BLaER1 treated with 17β-estradiol and CSF1 and Interleukin-3, amounts not matched to agents 10 nM and 100 nM (cell line): ENCODE measurements at regions not wholly inside any gene's neighbourhood (a gene's known extent, or its start where the extent isn't known, plus 50 kb on each side); places are given as distances from the start of the nearest gene placed in this dataset.
"Not testable (repeated sequence)": the region's sequence is repeated elsewhere in the genome, so short reads cannot be mapped to it uniquely, and the experiment has no call there.

Experiments
- H3K27ac ChIP-seq, 11 experiments: shearing (Covaris generic); formaldehyde crosslinking; 2 replicates each; pipeline ENCODE4 v1.8.1; 2022
- H3K27me3 ChIP-seq, 11 experiments: shearing (Covaris generic); formaldehyde crosslinking; 2 replicates each; pipeline ENCODE4 v1.8.1; 2022
- H3K36me3 ChIP-seq, 11 experiments: shearing (Covaris generic); formaldehyde crosslinking; 2 replicates each; pipeline ENCODE4 v1.8.1; 2022
- H3K4me1 ChIP-seq, 10 experiments: shearing (Covaris generic); formaldehyde crosslinking; 2 replicates each; pipeline ENCODE4 v1.8.1; 2022
- H3K4me2 ChIP-seq, 11 experiments: shearing (Covaris generic); formaldehyde crosslinking; 2 replicates each; pipeline ENCODE4 v1.8.1; 2022
- H3K4me3 ChIP-seq, 10 experiments: shearing (Covaris generic); formaldehyde crosslinking; 2 replicates each; pipeline ENCODE4 v1.8.1; 2022
- H3K9ac ChIP-seq, 11 experiments: shearing (Covaris generic); formaldehyde crosslinking; 2 replicates each; pipeline ENCODE4 v1.8.1; 2022
- H3K9me3 ChIP-seq, 11 experiments: shearing (Covaris generic); formaldehyde crosslinking; replicated peaks in 1 of 11; 2 replicates each; pipeline ENCODE4 v1.8.1; 2022
- H4K20me1 ChIP-seq, 11 experiments: shearing (Covaris generic); formaldehyde crosslinking; 2 replicates each; pipeline ENCODE4 v1.8.1; 2022
- Cebpa-rat ChIP-seq, 11 experiments: shearing (Covaris generic); IDR thresholded peaks; 2 replicates each; pipeline ENCODE4 v1.8.1; 2022

- no peak overlapping the region for H3K4me3 ChIP-seq
- H3K9ac ChIP-seq, result peak overlapping the region in 3 of 11 experiments; percentile 52 to 62 (median 53); a peak in 7 of 22 replicates
- H3K36me3 ChIP-seq, result peaks cover 0 to 5% (median 0%) of the 10 kb centered on the region in 11 experiments; a peak in 1 of 22 replicates
- no peaks in the 10 kb centered on the region for H3K27me3 ChIP-seq
- peak in 8 of 11 experiments; percentile 21 to 83 (median 76); a peak in 10 of 22 replicates for TF ChIP-seq Cebpa-rat (IDR thresholded peaks at IDR 0.05)
- peak overlapping the region in 7 of 11 experiments; percentile 51 to 88 (median 71); a peak in 12 of 22 replicates for H3K27ac ChIP-seq
- H3K9me3 ChIP-seq, result peaks cover 0 to 16% (median 3%) of the 10 kb centered on the region in 11 experiments; a peak in 8 of 22 replicates
- no peaks in the 10 kb centered on the region for H4K20me1 ChIP-seq
- peak overlapping the region in 8 of 11 experiments; percentile 11 to 78 (median 50); a peak in 12 of 22 replicates for H3K4me2 ChIP-seq
- peaks cover 0 to 69% (median 21%) of the 10 kb centered on the region in 10 experiments; a peak in 12 of 20 replicates for H3K4me1 ChIP-seq
Observed at GRCh38 chr4:83197555-83198235, 83.2 kb upstream of the PLAC8 start.

GRCh38 chr4:83196921-83197320 lies 82.4 kb upstream of the PLAC8 start:
- Histone ChIP-seq H3K9me3 (peaks cover 0 to 16% (median 3%) of the 10 kb centered on the region in 11 experiments; a peak in 8 of 22 replicates), H3K27me3 (no peaks in the 10 kb centered on the region), H3K27ac (peak overlapping the region in 5 of 11 experiments; percentile 66 to 88 (median 74); a peak in 11 of 22 replicates), H3K4me3 (no peak overlapping the region), H3K36me3 (peaks cover 0 to 5% (median 0%) of the 10 kb centered on the region in 11 experiments; a peak in 1 of 22 replicates), H3K4me1 (peaks cover 0 to 69% (median 21%) of the 10 kb centered on the region in 10 experiments; a peak in 12 of 20 replicates), H3K4me2 (peak overlapping the region in 6 of 11 experiments; percentile 47 to 78 (median 58); a peak in 8 of 22 replicates), H4K20me1 (no peaks in the 10 kb centered on the region), H3K9ac (no peak overlapping the region; a peak in 1 of 22 replicates)
- TF ChIP-seq Cebpa-rat (IDR thresholded peaks at IDR 0.05), result no peak

GRCh38 chr4:83195269-83195668 lies 80.7 kb upstream of the PLAC8 start:
- Histone ChIP-seq H3K9me3 (peaks cover 0 to 16% (median 3%) of the 10 kb centered on the region in 11 experiments; a peak in 8 of 22 replicates), H3K4me2 (peak overlapping the region in 3 of 11 experiments; percentile 54 to 65 (median 62); a peak in 6 of 22 replicates), H3K4me1 (peaks cover 0 to 83% (median 25%) of the 10 kb centered on the region in 10 experiments; a peak in 12 of 20 replicates), H3K4me3 (no peak overlapping the region), H3K27ac (peak overlapping the region in 4 of 11 experiments; percentile 31 to 88 (median 58); a peak in 6 of 22 replicates), H4K20me1 (no peaks in the 10 kb centered on the region), H3K27me3 (no peaks in the 10 kb centered on the region), H3K36me3 (peaks cover 0 to 5% (median 0%) of the 10 kb centered on the region in 11 experiments; a peak in 1 of 22 replicates), H3K9ac (no peak overlapping the region)
- no peak for TF ChIP-seq Cebpa-rat (IDR thresholded peaks at IDR 0.05)

- H3K4me1 ChIP-seq, result peaks cover 0 to 87% (median 25%) of the 10 kb centered on the region in 10 experiments; a peak in 12 of 20 replicates
- H3K4me3 ChIP-seq, H4K20me1 ChIP-seq, H3K27me3 ChIP-seq, H3K36me3 ChIP-seq: not testable (repeated sequence)
- peak overlapping the region in 1 of 11 experiments; percentile 15; a peak in 1 of 22 replicates for H3K9ac ChIP-seq
- peaks cover 0 to 16% (median 3%) of the 10 kb centered on the region in 11 experiments; a peak in 8 of 22 replicates for H3K9me3 ChIP-seq
- H3K27ac ChIP-seq, result peak overlapping the region in 4 of 11 experiments; percentile 31 to 88 (median 63); a peak in 6 of 22 replicates
- H3K4me2 ChIP-seq, result peak overlapping the region in 5 of 11 experiments; percentile 11 to 65 (median 54); a peak in 8 of 22 replicates
Observed at GRCh38 chr4:83194588-83194987, 80.1 kb upstream of the PLAC8 start.

GRCh38 chr4:83192634-83193033 lies 78.1 kb upstream of the PLAC8 start:
- Histone ChIP-seq H3K27me3 (no peaks in the 10 kb centered on the region), H3K4me2 (no peak overlapping the region)

GRCh38 chr4:83191026-83191425 lies 76.5 kb upstream of the PLAC8 start:
- Histone ChIP-seq H3K36me3 (peaks cover 0 to 3% (median 0%) of the 10 kb centered on the region in 11 experiments; a peak in 1 of 22 replicates), H4K20me1 (no peaks in the 10 kb centered on the region), H3K9me3 (peaks cover 0 to 13% (median 2%) of the 10 kb centered on the region in 11 experiments; a peak in 7 of 22 replicates), H3K27me3 (no peaks in the 10 kb centered on the region), H3K4me3 (no peak overlapping the region), H3K9ac (no peak overlapping the region), H3K4me1 (peaks cover 0 to 64% (median 11%) of the 10 kb centered on the region in 10 experiments; a peak in 9 of 20 replicates), H3K4me2 (peak overlapping the region in 5 of 11 experiments; percentile 15 to 49 (median 39); a peak in 7 of 22 replicates), H3K27ac (peak overlapping the region in 2 of 11 experiments; percentile 3 to 34; a peak in 3 of 22 replicates)
- no peak for TF ChIP-seq Cebpa-rat (IDR thresholded peaks at IDR 0.05)

More at GRCh38 chr4:83192634-83193033, 78.1 kb upstream of the PLAC8 start:
- Histone ChIP-seq H3K4me3 (no peak overlapping the region), H3K36me3 (peaks cover 0 to 5% (median 0%) of the 10 kb centered on the region in 11 experiments; a peak in 1 of 22 replicates), H4K20me1 (no peaks in the 10 kb centered on the region), H3K27ac (0 out of 22 replicates have a peak overlapping the region, but pooled peaks of 1 of the 11 experiments have one; percentile 7), H3K4me1 (peaks cover 0 to 80% (median 16%) of the 10 kb centered on the region in 10 experiments; a peak in 9 of 20 replicates), H3K9me3 (peaks cover 0 to 16% (median 3%) of the 10 kb centered on the region in 11 experiments; a peak in 8 of 22 replicates), H3K9ac (no peak overlapping the region)
- TF ChIP-seq Cebpa-rat (IDR thresholded peaks at IDR 0.05), result no peak

- no peak overlapping the region; a peak in 1 of 22 replicates for H3K27ac ChIP-seq
- peaks cover 0 to 50% (median 6%) of the 10 kb centered on the region in 10 experiments; a peak in 9 of 20 replicates for H3K4me1 ChIP-seq
- H3K4me2 ChIP-seq, result peak overlapping the region in 2 of 11 experiments; percentile 2 to 19; a peak in 1 of 22 replicates
- no peaks in the 10 kb centered on the region for H3K9me3 ChIP-seq
- no peak overlapping the region for H3K9ac ChIP-seq
- H3K36me3 ChIP-seq, result no peaks in the 10 kb centered on the region
- no peaks in the 10 kb centered on the region for H3K27me3 ChIP-seq
- no peaks in the 10 kb centered on the region for H4K20me1 ChIP-seq
- no peak overlapping the region for H3K4me3 ChIP-seq
- TF ChIP-seq Cebpa-rat (IDR thresholded peaks at IDR 0.05), result no peak
Observed at GRCh38 chr4:83189631-83190136, 75.2 kb upstream of the PLAC8 start.

- peak overlapping the region in 3 of 11 experiments; percentile 19 to 57 (median 52); a peak in 5 of 22 replicates for H3K4me2 ChIP-seq
- no peaks in the 10 kb centered on the region for H4K20me1 ChIP-seq
- H3K36me3 ChIP-seq, result no peaks in the 10 kb centered on the region
- no peak overlapping the region for H3K4me3 ChIP-seq
- TF ChIP-seq Cebpa-rat (IDR thresholded peaks at IDR 0.05), result no peak
- H3K4me1 ChIP-seq, result peaks cover 0 to 25% (median 0%) of the 10 kb centered on the region in 10 experiments; a peak in 7 of 20 replicates
- peak overlapping the region in 1 of 11 experiments; percentile 34; a peak in 2 of 22 replicates for H3K9ac ChIP-seq
- H3K9me3 ChIP-seq, result peaks cover 0 to 16% (median 7%) of the 10 kb centered on the region in 11 experiments; a peak in 13 of 22 replicates
- H3K27me3 ChIP-seq, result no peaks in the 10 kb centered on the region
- H3K27ac ChIP-seq, result peak overlapping the region in 4 of 11 experiments; percentile 5 to 73 (median 52); a peak in 7 of 22 replicates
Observed at GRCh38 chr4:83180431-83180968, 66.0 kb upstream of the PLAC8 start.
